Endodermal cell (in vitro differentiated cells): ENCODE measurements at regions not wholly inside any gene's neighbourhood (a gene's known extent, or its start where the extent isn't known, plus 50 kb on each side); places are given as distances from the start of the nearest gene placed in this dataset.

ENCODE experiments used
- DNase-seq: peaks from one replicate; pipeline ENCODE4 v3.0.0-alpha.2; 2017
- H3K27ac ChIP-seq: 2 replicates; pipeline ENCODE4 v1.5.1; 2013; ENCODE audit warnings: mild to moderate bottlenecking, low read depth, low read length, moderate library complexity
- H3K27me3 ChIP-seq: 2 replicates; pipeline ENCODE4 v1.6.1; 2013; ENCODE audit warnings: mild to moderate bottlenecking, low read length, moderate library complexity; ENCODE audit not compliant: insufficient read depth, control insufficient read depth, poor library complexity, severe bottlenecking
- H3K36me3 ChIP-seq: 2 replicates; pipeline ENCODE4 v1.7.0; 2013; ENCODE audit warnings: mild to moderate bottlenecking, low read length, moderate library complexity; ENCODE audit not compliant: control insufficient read depth, insufficient read depth
- H3K4me1 ChIP-seq: one replicate; pipeline ENCODE4 v1.7.0; 2013; ENCODE audit warnings: low read length; ENCODE audit not compliant: control insufficient read depth, insufficient read depth
- H3K4me3 ChIP-seq: 2 replicates; pipeline ENCODE4 v1.5.1; 2013; ENCODE audit warnings: mild to moderate bottlenecking, low read length, moderate library complexity
- H3K9ac ChIP-seq: 2 replicates; pipeline ENCODE4 v1.6.1; 2013; ENCODE audit warnings: mild to moderate bottlenecking, low read length, moderate library complexity; ENCODE audit not compliant: poor library complexity, severe bottlenecking; ENCODE audit errors: extremely low read depth
- H3K9me3 ChIP-seq: 2 replicates; pipeline ENCODE4 v1.6.1; 2013; ENCODE audit warnings: mild to moderate bottlenecking, low read length, moderate library complexity; ENCODE audit not compliant: control insufficient read depth
- H3K27ac Mint-ChIP-seq: 2 replicates; pipeline ENCODE4 v1.8.0; 2020; ENCODE audit warnings: mixed read lengths
- H3K27me3 Mint-ChIP-seq: 2 replicates; pipeline ENCODE4 v1.8.0; 2021; ENCODE audit warnings: mild to moderate bottlenecking, mixed read lengths; ENCODE audit not compliant: insufficient read depth
- H3K36me3 Mint-ChIP-seq: 2 replicates; pipeline ENCODE4 v1.8.0; 2020; ENCODE audit warnings: low read depth, mixed read lengths
- H3K4me1 Mint-ChIP-seq: 2 replicates; pipeline ENCODE4 v1.8.0; 2020; ENCODE audit warnings: mixed read lengths
- H3K4me3 Mint-ChIP-seq: 2 replicates; pipeline ENCODE4 v1.8.0; 2020; ENCODE audit warnings: mild to moderate bottlenecking, moderate library complexity, mixed read lengths
- H3K9me3 Mint-ChIP-seq: 2 replicates; pipeline ENCODE4 v1.8.0; 2020; ENCODE audit warnings: mild to moderate bottlenecking, mixed read lengths
- WGBS, 2 experiments: methylation state at CpG; one replicate each; pipeline versions ENCODE4 v1.1.5 to v1.1.7; 2013; ENCODE audit warnings: missing lambda C conversion rate in 2 of 2, mixed read lengths in 1 of 2; ENCODE audit not compliant: insufficient coverage in 1 of 2, insufficient read length in 1 of 2; 5-methylcytosine and 5-hydroxymethylcytosine counted together
- TF ChIP-seq, protein P1 (sequence below): fragments of 200-600 bp; sonication (generic); conservative IDR thresholded peaks from 2 replicates; pipeline ENCODE4 v1.5.0; 2021; ENCODE audit warnings: antibody characterized with exemption, mild to moderate bottlenecking

GRCh38 chr5:22958462-22959262, 105.5 kb upstream of the CDH12 start:
- Mint-ChIP-seq H3K27me3 (no peaks in the 10 kb centered on the region), H3K9me3 (no peaks in the 10 kb centered on the region), H3K4me3 (no peak overlapping the region), H3K27ac (no peak overlapping the region), H3K4me1 (no peaks in the 10 kb centered on the region), H3K36me3 (no peaks in the 10 kb centered on the region)
- Histone ChIP-seq H3K27ac (no peak overlapping the region), H3K36me3 (no peaks in the 10 kb centered on the region), H3K4me1 (no peaks in the 10 kb centered on the region), H3K4me3 (no peak overlapping the region), H3K9me3 (no peaks in the 10 kb centered on the region), H3K27me3 (no peaks in the 10 kb centered on the region), H3K9ac (no peak overlapping the region)
- TF ChIP-seq, protein P1, sequence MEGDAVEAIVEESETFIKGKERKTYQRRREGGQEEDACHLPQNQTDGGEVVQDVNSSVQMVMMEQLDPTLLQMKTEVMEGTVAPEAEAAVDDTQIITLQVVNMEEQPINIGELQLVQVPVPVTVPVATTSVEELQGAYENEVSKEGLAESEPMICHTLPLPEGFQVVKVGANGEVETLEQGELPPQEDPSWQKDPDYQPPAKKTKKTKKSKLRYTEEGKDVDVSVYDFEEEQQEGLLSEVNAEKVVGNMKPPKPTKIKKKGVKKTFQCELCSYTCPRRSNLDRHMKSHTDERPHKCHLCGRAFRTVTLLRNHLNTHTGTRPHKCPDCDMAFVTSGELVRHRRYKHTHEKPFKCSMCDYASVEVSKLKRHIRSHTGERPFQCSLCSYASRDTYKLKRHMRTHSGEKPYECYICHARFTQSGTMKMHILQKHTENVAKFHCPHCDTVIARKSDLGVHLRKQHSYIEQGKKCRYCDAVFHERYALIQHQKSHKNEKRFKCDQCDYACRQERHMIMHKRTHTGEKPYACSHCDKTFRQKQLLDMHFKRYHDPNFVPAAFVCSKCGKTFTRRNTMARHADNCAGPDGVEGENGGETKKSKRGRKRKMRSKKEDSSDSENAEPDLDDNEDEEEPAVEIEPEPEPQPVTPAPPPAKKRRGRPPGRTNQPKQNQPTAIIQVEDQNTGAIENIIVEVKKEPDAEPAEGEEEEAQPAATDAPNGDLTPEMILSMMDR: no peak
- WGBS, 2 experiments: 86 to 100% methylated on average over 1 to 2 of the region's 3 CpGs
- no peak for DNase-seq

- H3K4me3 Mint-ChIP-seq: no peak overlapping the region
- no peak overlapping the region for H3K9ac ChIP-seq
- no peaks in the 10 kb centered on the region for H3K4me1 Mint-ChIP-seq
- no peaks in the 10 kb centered on the region for H3K4me1 ChIP-seq
- H3K27ac Mint-ChIP-seq: no peak overlapping the region
- no peak overlapping the region for H3K27ac ChIP-seq
- WGBS, 2 experiments: 90% methylated on average over 1 of the region's 1 CpG; no CpG with 5 or more reads in 1 of the 2 experiments
- H3K36me3 ChIP-seq: no peaks in the 10 kb centered on the region
- H3K27me3 ChIP-seq: no peaks in the 10 kb centered on the region
- H3K27me3 Mint-ChIP-seq: no peaks in the 10 kb centered on the region
- H3K9me3 Mint-ChIP-seq: no peaks in the 10 kb centered on the region
- TF ChIP-seq, protein P1: no peak
- H3K4me3 ChIP-seq: no peak overlapping the region
- no peaks in the 10 kb centered on the region for H3K36me3 Mint-ChIP-seq
- DNase-seq: no peak
- H3K9me3 ChIP-seq: no peaks in the 10 kb centered on the region
Measured at GRCh38 chr5:22947921-22948320, 94.8 kb upstream of the CDH12 start.

DNA sequence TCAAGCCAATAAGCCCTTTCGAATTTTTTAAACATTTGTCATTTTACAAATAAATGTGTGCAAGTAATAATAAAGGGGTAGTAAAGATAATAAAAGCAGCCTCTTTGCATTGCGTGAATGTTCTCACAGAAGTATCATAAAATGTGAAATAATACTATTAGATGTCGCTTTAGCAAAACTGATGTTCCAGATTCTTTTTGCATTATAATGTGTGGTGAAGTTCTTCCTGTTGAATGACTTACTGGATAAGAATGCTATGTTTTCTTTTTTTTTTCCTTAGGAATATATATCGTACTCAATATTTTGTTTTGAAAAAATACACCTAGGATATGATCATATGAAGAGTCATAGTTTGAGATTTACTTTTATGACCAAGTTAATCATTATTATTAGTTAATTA, 85.2 kb upstream of the CDH12 start:
- H3K9ac ChIP-seq: no peak overlapping the region
- Mint-ChIP-seq H3K27ac (no peak overlapping the region), H3K4me1 (no peaks in the 10 kb centered on the region), H3K36me3 (no peaks in the 10 kb centered on the region), H3K4me3 (no peak overlapping the region), H3K27me3 (no peaks in the 10 kb centered on the region), H3K9me3 (no peaks in the 10 kb centered on the region)
- no peaks in the 10 kb centered on the region for H3K27me3 ChIP-seq
- no peak overlapping the region for H3K4me3 ChIP-seq
- no peaks in the 10 kb centered on the region for H3K9me3 ChIP-seq
- TF ChIP-seq, protein P1: no peak
- H3K36me3 ChIP-seq: no peaks in the 10 kb centered on the region
- WGBS, 2 experiments: 92 to 97% methylated on average over 2 to 3 of the region's 4 CpGs
- no peak overlapping the region for H3K27ac ChIP-seq
- DNase-seq: no peak
- no peaks in the 10 kb centered on the region for H3K4me1 ChIP-seq
